Retinal pigment epithelial cell (primary cell): ENCODE measurements at regions not wholly inside any gene's neighbourhood (a gene's known extent, or its start where the extent isn't known, plus 50 kb on each side); places are given as distances from the start of the nearest gene placed in this dataset.

Experiments
- DNase-seq: peaks from one replicate; pipeline ENCODE4 v3.0.0-alpha.2; 2010; ENCODE audit warnings: low read depth
- H3K4me3 ChIP-seq: 2 replicates; pipeline ENCODE4 v1.5.1; 2011; ENCODE audit warnings: mild to moderate bottlenecking, low read length, control low read depth, moderate library complexity
- CTCF ChIP-seq: conservative IDR thresholded peaks from 2 replicates; pipeline ENCODE4 v1.5.1; 2011; ENCODE audit warnings: low read depth, low read length, control low read depth, inconsistent platforms

GRCh38 chr14:101063121-101063520 lies 159.6 kb upstream of the RTL1 start:
- TF ChIP-seq CTCF: no peak
- no peak for DNase-seq
- no peak overlapping the region for H3K4me3 ChIP-seq

GRCh38 chr14:101064121-101064661 lies 160.7 kb upstream of the RTL1 start:
- no peak for TF ChIP-seq CTCF
- DNase-seq: no peak

GRCh38 chr14:101064718-101065117 lies 161.2 kb upstream of the RTL1 start:
- TF ChIP-seq CTCF: no peak
- no peak overlapping the region for H3K4me3 ChIP-seq
- DNase-seq: no peak

More at GRCh38 chr14:101064121-101064661, 160.7 kb upstream of the RTL1 start:
- no peak overlapping the region for H3K4me3 ChIP-seq

- H3K4me3 ChIP-seq: no peak overlapping the region
- no peak for DNase-seq
- no peak for TF ChIP-seq CTCF
These were observed 161.7 kb upstream of the RTL1 start for GRCh38 chr14:101065246-101065645.

GRCh38 chr14:101065696-101066694 lies 162.5 kb upstream of the RTL1 start:
- H3K4me3 ChIP-seq: no peak overlapping the region
- DNase-seq: no peak
- TF ChIP-seq CTCF: no peak

- no peak for DNase-seq
- no peak overlapping the region for H3K4me3 ChIP-seq
- TF ChIP-seq CTCF: no peak
These were observed 163.4 kb upstream of the RTL1 start for GRCh38 chr14:101066826-101067510.
